PC-3 (cell line): ENCODE measurements at regions not wholly inside any gene's neighbourhood (a gene's known extent, or its start where the extent isn't known, plus 50 kb on each side); places are given as distances from the start of the nearest gene placed in this dataset.

ENCODE experiments used
- EZH2 ChIP-seq: fragments of 300-600 bp; sonication (generic); IDR thresholded peaks from one replicate; pipeline ENCODE4 v1.6.1; 2017; ENCODE audit warnings: antibody characterized with exemption, mild to moderate bottlenecking, low read length; ENCODE audit not compliant: unreplicated experiment
- EZH2phosphoT487 ChIP-seq: fragments of 300-600 bp; sonication (generic); IDR thresholded peaks from 2 replicates; pipeline ENCODE4 v1.6.1; 2018; ENCODE audit warnings: mild to moderate bottlenecking, antibody characterized with exemption, low read length, borderline replicate concordance
- TF ChIP-seq, protein P1 (sequence below): fragments of 300-600 bp; sonication (generic); conservative IDR thresholded peaks from 2 replicates; pipeline ENCODE4 v1.5.1; 2017; ENCODE audit warnings: antibody characterized with exemption, low read depth, mild to moderate bottlenecking, low read length

GRCh38 chr7:113805976-113806375, 112.8 kb downstream of the PPP1R3A start:
- TF ChIP-seq, protein P1, sequence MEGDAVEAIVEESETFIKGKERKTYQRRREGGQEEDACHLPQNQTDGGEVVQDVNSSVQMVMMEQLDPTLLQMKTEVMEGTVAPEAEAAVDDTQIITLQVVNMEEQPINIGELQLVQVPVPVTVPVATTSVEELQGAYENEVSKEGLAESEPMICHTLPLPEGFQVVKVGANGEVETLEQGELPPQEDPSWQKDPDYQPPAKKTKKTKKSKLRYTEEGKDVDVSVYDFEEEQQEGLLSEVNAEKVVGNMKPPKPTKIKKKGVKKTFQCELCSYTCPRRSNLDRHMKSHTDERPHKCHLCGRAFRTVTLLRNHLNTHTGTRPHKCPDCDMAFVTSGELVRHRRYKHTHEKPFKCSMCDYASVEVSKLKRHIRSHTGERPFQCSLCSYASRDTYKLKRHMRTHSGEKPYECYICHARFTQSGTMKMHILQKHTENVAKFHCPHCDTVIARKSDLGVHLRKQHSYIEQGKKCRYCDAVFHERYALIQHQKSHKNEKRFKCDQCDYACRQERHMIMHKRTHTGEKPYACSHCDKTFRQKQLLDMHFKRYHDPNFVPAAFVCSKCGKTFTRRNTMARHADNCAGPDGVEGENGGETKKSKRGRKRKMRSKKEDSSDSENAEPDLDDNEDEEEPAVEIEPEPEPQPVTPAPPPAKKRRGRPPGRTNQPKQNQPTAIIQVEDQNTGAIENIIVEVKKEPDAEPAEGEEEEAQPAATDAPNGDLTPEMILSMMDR = no peak
- TF ChIP-seq EZH2 (no peak), EZH2phosphoT487 (no peak)
